GM12874 (cell line): ENCODE measurements at regions not wholly inside any gene's neighbourhood (a gene's known extent, or its start where the extent isn't known, plus 50 kb on each side); places are given as distances from the start of the nearest gene placed in this dataset.

Experiments used
- CTCF ChIP-seq: IDR thresholded peaks from 2 replicates; pipeline ENCODE4 v1.5.1; 2011; ENCODE audit warnings: low read depth, mild to moderate bottlenecking, control low read depth, low read length, moderate library complexity; ENCODE audit not compliant: insufficient read depth

- TF ChIP-seq CTCF, result no peak
Observed at GRCh38 chr6:15044948-15045347, 200.9 kb upstream of the JARID2 start.

GRCh38 chr6:15046751-15047150 is 199.1 kb upstream of the JARID2 start:
- no peak for TF ChIP-seq CTCF

- TF ChIP-seq CTCF, result no peak
Observed at GRCh38 chr6:15048367-15048766, 197.5 kb upstream of the JARID2 start.

- no peak for TF ChIP-seq CTCF
Observed at GRCh38 chr6:15058200-15059061, 187.4 kb upstream of the JARID2 start.

- TF ChIP-seq CTCF, result no peak
Observed at GRCh38 chr6:15061180-15061641, 184.7 kb upstream of the JARID2 start.

- no peak for TF ChIP-seq CTCF
Observed at GRCh38 chr6:15061908-15062515, 183.9 kb upstream of the JARID2 start.

GRCh38 chr6:15062516-15063252 is 183.2 kb upstream of the JARID2 start:
- no peak for TF ChIP-seq CTCF
